GM18520 (cell line): ENCODE measurements at regions not wholly inside any gene's neighbourhood (a gene's known extent, or its start where the extent isn't known, plus 50 kb on each side); places are given as distances from the start of the nearest gene placed in this dataset.
"Not testable (repeated sequence)": the region's sequence is repeated elsewhere in the genome, so short reads cannot be mapped to it uniquely, and the experiment has no call there.

Source experiments
- ATAC-seq: cut with Tn5 transposase; IDR thresholded peaks from one replicate; pipeline ENCODE4 v1.9.1; 2021; ENCODE audit not compliant: unreplicated experiment

DNA sequence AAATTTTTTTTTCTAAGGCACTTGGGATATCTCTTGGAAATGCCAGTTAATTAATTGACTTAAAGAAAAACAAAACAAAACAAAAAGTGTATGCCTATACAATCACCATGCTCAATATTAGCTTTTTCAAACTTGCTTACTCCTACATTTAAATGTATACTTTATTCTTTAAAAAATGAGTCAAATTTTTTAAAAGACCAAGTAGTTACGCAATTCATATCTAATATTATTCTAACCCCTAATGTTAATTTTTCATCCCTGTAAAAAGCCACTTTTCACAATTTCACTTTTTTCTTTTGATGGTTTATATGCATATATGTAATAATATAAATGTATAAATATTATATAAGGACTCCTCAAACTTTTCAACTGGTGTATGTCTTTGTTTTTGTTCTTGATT is 211.2 kb downstream of the PRDM9 start:
- no peak for ATAC-seq

DNA sequence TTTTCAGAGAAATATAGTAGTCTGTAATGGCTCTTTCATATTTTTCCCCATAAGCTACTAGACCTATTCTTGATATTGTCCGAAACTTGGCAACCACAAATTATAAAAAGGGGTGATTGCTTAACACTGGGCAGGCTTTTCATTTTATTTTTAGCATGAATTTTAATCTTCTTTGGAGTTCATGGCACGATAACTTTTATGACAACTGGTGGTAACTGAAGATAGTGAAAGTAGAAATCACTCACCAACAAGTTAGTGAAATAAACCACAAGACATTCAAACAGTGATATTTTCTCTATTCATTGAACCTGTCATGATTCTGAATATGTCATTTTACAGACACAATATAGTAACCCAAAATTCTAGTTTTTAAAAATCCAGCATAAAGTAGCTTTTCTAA is 213.9 kb downstream of the PRDM9 start:
- ATAC-seq, result no peak

DNA sequence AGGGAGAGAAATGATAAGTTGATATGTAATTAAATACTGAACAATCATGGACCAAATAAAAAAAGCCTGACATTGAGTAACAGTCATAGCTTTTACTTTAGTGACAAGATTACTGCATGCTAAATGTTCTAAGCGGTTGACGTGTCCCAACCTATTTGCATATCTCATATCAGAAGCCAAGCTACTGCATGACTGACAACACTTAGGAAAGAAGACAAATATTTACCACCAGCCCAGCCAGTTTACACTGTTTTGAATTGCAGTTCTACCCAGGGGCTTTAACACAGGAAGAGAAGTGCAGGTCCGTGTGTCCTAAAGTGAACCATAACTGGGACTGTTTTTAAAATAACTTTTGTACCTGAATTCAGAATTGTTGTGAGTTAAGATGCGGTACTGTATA is 219.9 kb downstream of the PRDM9 start:
- ATAC-seq, result no peak

DNA sequence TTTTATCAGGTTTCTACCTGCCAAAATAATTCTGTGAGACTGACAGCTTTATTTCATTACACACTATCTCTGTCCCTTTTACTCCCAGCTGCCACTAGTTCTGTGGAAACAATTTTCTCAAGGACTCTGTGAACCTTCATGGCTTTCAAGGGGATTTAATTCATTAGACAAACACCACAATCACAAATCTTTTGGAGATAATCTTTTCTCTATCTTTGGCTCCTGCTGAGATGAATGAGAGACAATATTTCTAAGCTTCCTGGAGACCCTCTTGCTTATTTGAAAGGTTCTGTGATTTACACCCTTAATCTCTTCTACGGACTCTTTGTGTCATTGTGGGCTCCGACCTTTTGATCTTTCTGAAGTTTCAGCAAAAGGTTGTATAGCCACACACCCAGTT is 222.6 kb downstream of the PRDM9 start:
- no peak for ATAC-seq

DNA sequence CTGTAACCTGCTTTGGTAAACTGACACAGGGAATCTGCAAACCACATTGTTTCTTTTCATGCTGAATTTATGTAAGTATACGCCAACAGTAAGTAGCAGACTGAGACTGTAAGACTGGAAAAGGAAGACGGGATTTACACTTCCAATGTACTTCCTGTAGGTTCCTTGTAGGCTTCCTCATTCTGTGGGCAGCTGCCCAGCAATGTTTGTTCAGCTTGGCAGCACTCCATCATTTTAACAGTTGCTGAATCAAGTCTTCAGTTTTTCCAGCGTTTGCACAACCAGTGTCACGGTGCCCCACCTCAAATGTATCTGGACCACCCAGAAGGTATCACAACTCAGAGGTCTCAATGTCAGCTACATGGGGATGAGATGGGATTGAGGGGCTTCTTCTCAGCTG is 232.6 kb downstream of the PRDM9 start:
- ATAC-seq, result no peak

DNA sequence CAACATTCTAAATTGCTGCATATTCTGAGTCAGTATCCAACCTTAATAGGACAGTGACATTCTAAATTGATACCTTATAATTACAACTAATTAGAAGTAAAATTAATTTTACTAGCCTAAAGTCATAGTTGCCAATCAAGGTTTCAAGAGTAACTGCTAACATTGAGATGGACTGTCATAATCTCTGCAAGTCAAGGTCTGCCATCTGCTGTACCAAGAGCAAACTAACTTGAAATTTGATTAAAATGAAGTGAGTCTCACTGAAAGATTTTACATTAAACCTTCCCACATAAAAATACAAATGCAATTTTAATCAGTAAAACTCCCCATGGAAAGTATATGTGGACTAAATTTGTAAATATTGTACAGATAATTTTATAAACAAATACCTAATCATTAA is 235.3 kb downstream of the PRDM9 start:
- ATAC-seq, result no peak

DNA sequence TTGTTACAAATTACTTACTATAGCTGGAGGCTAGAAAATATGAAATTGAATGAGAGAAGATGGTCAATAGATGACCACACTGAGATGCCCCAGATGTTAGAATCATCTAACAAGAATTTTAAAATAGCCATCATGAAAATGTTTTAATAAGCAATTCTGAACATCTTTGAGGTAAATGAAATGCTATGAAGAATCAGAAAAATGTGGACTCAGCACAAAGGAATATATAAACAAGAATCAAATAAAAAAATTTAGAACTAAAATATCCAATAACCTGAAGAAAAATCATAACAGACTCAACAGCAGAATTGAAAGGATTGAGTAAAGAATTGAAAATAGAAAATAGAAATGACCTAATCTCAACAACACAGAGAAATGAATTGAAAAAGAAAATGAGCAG is 248.5 kb downstream of the PRDM9 start:
- ATAC-seq, result no peak

DNA sequence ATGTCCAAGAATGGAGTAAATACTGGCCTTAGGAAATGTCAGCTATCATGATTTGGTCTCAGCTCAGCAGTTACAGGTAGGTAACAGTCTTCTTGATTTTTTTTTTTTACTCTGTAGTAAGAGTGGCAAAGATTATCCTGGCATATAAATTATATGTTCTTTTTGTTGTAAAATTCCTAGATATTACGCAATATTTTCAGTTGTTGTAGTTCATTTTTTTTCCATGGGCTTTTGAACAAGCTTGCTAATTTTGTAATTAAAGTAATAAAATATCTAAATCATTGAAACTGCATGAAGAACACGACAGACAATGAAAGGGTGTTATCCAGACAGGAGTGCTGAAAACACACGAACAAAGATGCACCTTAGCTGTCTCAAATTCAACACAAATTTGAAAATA is 249.4 kb downstream of the PRDM9 start:
- ATAC-seq, result no peak

DNA sequence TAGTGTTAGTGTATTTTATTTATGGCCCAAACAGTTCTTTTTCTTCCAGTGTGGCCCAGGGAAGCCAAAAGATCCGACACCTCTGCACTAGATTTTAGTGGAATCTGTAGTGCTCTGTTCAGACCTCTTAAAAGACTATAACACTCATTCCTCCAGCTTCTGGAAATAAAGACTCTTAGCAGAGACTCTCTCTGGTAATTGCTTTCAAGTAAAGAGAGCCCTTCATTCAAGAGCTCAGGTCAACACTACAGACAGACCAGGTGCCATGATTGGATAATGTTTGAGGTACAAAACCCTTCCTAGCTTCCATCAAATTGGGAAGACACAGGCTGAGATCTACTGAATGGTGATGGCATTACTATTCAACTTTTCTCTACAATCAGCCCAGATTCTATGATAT is 255.8 kb downstream of the PRDM9 start:
- ATAC-seq, result no peak

DNA sequence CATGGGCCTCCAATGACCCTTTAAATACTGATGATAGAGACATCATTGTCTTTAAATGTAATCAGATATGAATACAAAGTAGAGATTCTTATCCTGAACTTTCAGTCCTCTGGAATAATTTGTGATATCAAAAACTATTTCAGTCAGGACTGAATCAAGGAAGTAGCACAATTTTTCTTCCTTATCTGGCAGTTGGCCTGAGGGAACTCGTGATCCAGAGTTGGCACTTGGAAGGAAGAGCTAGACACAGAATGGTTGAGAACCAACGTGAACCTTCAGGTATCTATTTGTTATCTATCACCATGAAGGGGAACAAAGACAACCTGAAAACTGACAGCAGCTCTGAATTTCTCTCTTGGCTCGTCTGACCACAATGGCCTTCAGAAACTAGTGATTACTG is 269.3 kb downstream of the PRDM9 start:
- no peak for ATAC-seq

DNA sequence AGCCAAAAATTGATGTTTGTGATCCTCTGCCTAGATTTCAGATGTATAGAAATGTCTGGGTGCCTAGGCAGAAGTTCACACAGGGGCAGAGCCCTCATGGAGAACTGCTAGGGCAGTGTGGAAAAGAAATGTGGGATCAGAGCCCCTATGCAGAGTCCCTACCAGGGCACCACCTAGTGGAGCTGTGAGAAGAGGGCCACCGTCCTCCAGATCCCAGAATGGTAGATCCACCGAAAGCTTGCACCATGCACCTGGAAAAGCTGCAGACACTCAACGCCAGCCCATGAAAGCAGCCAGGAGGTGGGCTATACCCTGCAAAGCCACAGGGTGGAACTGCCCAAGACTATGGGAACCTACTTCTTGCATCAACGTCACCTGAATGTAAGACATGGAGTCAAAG is 292.9 kb downstream of the PRDM9 start:
- ATAC-seq, result not testable (repeated sequence)

DNA sequence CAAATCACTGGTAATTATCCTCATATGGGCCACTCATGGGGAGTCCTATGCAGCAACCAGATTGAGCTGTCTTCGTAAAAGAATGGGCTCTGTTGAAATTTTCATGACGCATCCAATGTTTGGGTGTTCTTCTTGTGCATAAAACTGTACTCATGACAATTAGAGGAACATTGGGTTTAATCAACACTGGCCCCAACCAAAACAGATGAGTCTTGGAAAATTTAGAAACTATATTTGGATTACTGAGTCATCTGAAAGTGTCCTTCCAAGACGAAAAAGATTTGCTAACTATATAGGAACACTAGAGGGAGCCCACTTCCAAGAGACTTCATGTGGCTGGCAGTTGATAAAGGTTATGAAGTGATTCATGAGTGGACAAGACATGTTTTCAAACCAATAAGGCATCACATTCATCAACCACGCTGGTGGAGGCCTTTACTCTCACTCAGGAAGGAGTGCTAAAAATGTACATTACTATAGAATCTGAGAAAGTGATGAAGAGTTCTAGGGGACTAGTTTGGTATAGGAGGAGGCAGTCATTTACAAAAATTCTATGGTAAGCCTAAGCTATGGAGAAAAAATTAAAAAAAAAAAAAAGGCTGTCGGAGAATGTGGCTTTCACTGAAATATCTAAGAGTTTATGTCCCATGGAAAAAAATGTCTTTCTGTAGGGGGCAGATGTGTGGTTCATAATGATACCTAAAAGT is 313.5 kb downstream of the PRDM9 start:
- ATAC-seq, result no peak

DNA sequence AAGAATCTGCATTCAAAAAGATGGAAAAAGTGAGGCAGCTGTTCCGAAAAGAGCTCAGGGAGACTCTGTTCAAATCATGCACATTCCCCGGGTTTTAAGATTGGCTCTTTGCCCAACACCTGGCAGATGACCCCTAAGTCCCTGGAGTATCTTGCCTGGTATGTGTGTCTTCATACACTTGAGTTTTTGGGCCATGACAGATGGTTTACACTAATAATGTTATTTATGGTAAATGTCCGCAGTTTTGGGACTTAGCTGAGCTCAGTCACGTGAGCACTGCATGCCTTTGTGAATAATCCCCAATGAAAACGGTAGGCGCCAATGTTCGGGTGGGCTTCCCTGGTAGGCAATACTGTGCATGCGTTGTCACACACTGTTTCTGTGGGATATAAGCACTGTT is 316.1 kb downstream of the PRDM9 start:
- no peak for ATAC-seq

DNA sequence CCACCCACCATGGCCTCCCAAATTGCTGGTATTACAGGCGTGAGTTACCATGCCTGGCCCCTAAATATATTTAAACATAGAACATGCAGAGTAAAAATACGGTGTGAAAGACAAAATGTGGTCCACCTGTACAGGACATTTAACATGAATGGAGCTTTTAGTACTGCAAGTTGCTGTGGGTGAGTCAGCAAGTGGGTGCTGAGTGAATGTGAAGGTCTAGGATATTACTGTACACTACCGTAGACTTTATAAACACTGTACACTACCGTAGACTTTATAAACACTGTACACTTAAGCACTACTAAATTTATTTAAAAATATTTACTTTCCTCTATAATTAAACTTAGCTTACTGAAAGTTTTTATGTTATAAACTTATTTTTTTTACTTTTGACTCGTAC is 317.8 kb downstream of the PRDM9 start:
- no peak for ATAC-seq

DNA sequence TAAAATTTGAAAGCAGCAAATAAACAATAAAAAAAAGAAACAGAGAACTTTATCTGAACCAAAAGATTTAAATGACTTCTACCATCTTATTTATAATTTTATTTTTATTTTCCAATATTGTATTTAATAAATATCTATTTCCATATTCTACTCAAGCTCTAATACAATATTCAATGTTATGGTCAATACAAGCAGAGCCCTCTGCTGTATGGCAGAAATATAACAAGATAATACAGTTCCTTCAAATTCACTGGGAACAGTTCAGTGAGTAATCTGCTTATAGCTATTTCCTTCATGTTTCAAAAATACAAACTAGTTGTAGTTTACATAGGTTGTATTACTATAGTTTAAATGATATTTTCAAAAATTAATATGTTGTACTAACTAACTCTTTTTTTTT is 332.7 kb downstream of the PRDM9 start:
- no peak for ATAC-seq

DNA sequence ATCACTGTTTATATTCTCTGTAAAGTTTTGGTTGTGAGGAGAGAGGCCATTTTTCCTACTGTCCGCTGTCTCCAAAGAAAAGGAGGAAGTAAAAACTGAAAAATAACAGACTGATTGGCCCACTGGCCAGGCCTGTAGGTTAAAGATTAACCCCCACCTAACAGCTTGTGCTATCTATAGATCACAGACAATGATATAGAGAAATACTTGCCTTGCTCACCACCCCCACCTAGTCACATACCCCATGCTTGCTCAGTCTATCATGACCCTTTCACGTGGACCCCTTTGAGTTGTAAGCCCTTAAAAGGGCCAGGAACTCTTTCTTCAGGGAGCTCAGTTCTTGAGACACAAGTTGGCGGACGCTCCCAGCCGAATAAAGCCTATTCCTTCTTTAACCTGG is 357.4 kb downstream of the PRDM9 start:
- no peak for ATAC-seq

DNA sequence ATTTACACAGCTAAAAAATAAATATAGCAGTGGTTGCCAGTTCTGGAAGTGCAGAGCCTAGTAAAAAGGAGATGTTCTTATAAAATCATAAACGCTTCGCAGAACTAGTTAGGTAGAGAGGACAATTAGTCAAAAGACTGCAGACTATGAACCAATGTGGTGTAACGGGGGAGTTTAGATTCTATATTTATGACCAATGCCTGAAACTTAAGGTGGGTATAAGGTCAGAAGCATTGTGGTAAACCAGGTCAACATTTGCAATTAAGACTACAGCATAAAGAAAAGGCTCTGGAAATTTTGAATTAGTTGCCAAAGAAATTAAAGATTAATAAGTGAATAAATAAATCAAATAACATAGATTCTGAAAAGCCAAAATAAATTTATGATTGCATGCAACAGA is 370.4 kb downstream of the PRDM9 start:
- ATAC-seq, result no peak

DNA sequence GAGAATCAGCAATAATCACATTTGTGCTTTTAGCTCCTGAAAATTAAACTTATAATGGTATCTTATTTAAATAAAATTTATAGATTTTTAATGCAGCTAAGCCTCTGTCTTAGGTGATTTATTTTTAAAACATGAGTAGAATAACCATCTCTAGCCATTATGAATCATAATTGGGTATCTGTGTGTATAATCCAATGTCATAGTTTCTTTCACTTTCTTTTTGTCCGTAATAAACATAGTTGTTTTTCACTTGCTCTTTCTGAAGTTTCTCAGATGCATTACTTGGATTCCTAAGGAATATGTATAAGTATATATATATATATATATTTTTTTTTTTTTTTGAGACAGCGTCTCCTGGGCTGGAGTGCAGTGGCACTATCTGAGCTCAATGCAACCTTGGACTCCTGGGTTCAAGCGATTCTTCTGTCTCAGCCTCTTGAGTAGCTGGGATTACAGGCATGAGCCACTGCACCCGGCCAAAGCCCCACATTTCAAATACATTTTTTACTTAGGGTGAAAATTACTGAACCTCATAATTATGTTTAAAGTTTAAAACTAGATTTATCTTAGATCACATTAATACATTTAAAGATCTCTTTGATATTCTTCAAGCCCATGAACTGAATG is 377.1 kb downstream of the PRDM9 start:
- ATAC-seq, result no peak

DNA sequence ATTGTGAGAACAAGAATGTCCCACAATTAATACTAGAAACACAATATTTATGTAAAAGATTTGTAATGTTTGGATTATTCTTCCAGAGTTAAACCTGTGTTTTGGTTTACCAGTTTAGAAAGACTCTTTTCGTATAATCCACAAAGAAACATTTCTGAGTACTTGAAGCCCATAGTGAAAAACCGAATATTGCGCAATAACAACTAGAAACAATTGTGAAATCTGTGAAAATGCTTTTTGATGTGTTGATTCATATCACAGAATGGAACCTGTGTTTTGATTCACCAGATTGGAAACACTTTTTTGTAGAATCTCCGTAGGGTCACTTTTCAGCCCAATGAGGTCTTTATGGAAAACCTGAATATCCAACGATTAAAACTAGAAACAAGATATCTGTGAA is 386.2 kb downstream of the PRDM9 start:
- no peak for ATAC-seq

DNA sequence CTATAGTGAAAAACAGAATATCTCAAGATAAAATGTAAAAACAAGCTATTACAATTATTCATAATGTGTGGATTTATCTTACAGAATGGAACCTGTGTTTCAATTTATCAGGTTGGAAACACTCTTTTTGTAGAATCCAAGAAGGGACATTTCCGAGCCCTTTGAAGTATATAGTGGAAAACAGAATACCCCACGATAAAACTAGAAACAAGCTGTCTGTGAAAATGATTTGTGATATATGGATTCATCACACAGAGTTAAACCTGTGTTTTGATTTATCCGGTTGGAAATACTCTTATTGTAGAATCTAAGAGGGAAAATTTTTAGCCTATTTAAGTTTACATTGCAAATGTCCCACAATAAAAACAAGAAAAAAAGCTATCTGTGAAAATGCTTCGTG is 388.2 kb downstream of the PRDM9 start:
- no peak for ATAC-seq

DNA sequence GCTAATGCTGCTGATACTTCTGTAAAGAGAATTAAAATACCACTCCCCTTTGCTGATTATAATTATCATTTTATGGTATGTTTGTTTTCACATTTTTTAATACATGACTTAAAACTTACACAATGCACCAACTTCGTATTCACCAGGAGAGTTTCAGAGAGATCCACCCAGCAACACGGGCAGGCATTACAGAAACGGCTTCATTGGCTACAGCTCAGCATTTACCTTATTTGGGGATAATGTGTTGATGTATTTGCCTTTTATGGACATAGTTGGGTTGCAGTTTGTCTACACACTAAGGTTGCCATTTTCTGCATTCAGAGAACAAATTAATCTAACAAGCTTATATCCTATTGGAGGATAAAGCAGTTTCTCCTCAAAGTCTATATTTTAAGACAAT is 423.6 kb downstream of the PRDM9 start:
- no peak for ATAC-seq

DNA sequence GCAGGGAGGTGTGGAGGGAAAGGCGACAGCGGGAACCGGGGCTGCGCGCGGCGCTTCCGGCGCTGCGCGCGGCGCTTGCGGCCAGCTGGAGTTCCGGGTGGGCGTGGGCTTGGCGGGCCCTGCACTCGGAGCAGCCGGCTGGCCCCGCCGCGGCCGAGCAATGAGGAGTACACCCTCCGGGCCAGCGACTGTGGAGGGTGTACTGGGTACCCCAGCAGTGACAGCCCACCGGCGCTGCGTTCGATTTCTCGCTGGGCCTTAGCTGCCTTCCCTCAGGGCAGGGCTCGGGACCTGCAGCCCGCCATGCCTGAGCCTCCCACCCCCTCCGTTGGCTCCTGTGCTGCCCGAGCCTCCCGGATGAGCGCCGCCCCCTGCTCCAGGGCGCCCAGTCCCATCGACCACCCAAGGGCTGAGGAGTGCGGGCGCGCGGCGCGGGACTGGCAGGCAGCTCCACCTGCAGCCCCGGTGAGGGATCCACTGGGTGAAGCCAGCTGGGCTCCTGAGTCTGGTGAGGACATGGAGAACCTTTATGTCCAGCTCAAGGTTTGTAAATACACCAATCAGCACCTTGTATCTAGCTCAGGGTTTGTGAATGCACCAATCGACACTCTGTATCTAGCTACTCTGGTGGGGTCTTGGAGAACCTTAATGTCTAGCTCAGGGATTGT is 444.0 kb downstream of the PRDM9 start:
- ATAC-seq, result not testable (repeated sequence)

DNA sequence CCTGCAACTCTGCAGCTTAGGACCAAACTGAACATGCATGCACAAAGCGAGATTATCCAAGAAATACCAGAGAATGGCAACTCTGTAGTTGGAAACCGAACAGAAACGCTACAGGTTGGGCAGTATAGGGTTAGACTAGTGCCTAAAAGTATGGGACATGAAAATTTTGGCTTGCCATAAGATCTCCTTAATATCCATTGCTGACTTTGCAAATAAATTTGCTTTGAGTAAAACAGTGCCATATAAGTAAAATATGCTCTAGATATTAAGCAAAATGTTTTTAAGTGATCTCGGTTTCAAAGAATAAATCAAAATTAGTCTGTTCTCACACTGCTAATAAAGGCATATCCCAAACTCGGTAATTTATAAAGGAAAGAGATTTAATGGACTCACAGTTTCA is 456.0 kb downstream of the PRDM9 start:
- ATAC-seq, result no peak
